ENCODE measurements at regions not wholly inside any gene's neighbourhood (a gene's known extent, or its start where the extent isn't known, plus 50 kb on each side); places are given as distances from the start of the nearest gene placed in this dataset.
A peak's percentile ranks its signal among the peaks of the same experiment; 100 is the strongest.

DNA sequence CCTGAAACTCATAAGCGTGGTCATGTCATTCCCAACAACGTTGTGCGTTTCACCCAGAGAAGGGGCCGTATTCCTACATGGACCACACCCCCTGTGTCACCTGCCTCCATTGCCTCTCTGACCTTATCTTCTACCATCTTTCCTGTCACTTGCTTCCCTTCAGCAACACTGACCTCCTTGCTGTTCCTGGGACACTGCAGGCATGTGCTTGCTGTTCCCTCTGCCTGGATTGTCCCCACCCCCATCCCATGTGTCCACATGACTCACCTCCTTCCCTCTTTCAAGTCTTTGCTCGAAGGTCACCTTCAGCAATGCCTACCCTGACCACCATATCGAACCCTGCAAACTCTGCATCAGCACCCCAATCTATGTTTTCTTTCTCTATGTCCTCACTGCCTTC is 133.2 kb upstream of the ZNF618 start:
- H3K9me3 Mint-ChIP-seq = peaks cover 6 to 20% (median 11%) of the 10 kb centered on the region in 11 donors
- Histone ChIP-seq H3K4me3 (ENCODE audit: low read length) (no peak overlapping the region), H3K27me3 (ENCODE audit: control insufficient read depth in 2 of 2, insufficient read depth in 2 of 2, low read length in 2 of 2) (no peaks in the 10 kb centered on the region), H3K4me1 (ENCODE audit: control insufficient read depth in 2 of 2, insufficient read depth in 2 of 2, low read length in 2 of 2) (no peaks in the 10 kb centered on the region), H3K27ac (ENCODE audit: low read depth, low read length) (no peak overlapping the region), H3K9me3 (ENCODE audit: control insufficient read depth in 2 of 3, low read length in 3 of 3) (no peaks in the 10 kb centered on the region), H3K36me3 (ENCODE audit: control insufficient read depth in 2 of 3, insufficient read depth in 3 of 3, low read length in 3 of 3) (no peaks in the 10 kb centered on the region)
- H3K4me1 Mint-ChIP-seq = peaks cover 0 to 9% (median 0%) of the 10 kb centered on the region in 7 donors
- intact Hi-C loops (cut with micrococcal nuclease) = no loop called here
- no peak for ATAC-seq
- H3K4me3 Mint-ChIP-seq = no peak overlapping the region
- H3K36me3 Mint-ChIP-seq = peaks cover 0 to 4% (median 3%) of the 10 kb centered on the region in 5 donors
- CTCF ChIA-PET = no interaction called here
- POLR2A ChIA-PET = no interaction called here
- H3K27ac Mint-ChIP-seq = no peak overlapping the region
- no peak for DNase-seq
- peaks cover 2 to 53% (median 32%) of the 10 kb centered on the region in 5 donors for H3K27me3 Mint-ChIP-seq

DNA sequence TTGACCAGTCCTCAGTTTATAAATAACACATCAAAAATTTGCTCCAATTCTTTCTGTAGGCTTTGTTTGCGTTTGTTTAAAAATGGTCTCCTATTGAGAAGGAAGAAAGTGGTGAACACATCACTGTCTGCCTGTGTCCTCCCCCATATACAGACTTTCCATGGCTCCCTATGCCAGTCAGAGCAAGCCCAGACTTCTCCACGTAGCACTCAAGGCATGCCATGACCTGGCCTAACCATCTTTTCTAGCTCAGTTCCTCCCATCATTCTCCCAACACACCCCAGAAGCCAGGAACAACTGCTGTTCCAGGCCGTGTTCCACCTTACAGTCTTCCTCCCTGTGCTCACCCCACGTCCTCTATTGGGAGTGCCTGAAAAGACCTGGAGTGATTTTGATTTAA is 129.6 kb upstream of the ZNF618 start:
- ATAC-seq (no peak), DNase-seq (no peak)
- H3K27ac Mint-ChIP-seq = no peak overlapping the region
- no peak overlapping the region for H3K4me3 Mint-ChIP-seq
- no peaks in the 10 kb centered on the region for H3K9me3 ChIP-seq (ENCODE audit: control insufficient read depth in 2 of 3, low read length in 3 of 3)
- POLR2A ChIA-PET = no interaction called here
- peaks cover 5 to 32% (median 14%) of the 10 kb centered on the region in 11 donors for H3K9me3 Mint-ChIP-seq
- H3K4me1 Mint-ChIP-seq = peaks cover 0 to 7% (median 0%) of the 10 kb centered on the region in 7 donors
- no peak overlapping the region for H3K27ac ChIP-seq (ENCODE audit: low read depth, low read length)
- H3K4me1 ChIP-seq (ENCODE audit: control insufficient read depth in 2 of 2, insufficient read depth in 2 of 2, low read length in 2 of 2) = no peaks in the 10 kb centered on the region
- CTCF ChIA-PET = interaction anchor here (0.6 kb wide), 1 partner anchor 914 kb away, joined by 5 read pairs; no protein-coding TSS in a partner anchor
- no peaks in the 10 kb centered on the region for H3K27me3 ChIP-seq (ENCODE audit: control insufficient read depth in 2 of 2, insufficient read depth in 2 of 2, low read length in 2 of 2)
- intact Hi-C loops (cut with micrococcal nuclease) = no loop called here
- H3K4me3 ChIP-seq (ENCODE audit: low read length) = no peak overlapping the region
- peaks cover 4 to 36% (median 23%) of the 10 kb centered on the region in 5 donors for H3K27me3 Mint-ChIP-seq
- H3K36me3 ChIP-seq (ENCODE audit: control insufficient read depth in 2 of 3, insufficient read depth in 3 of 3, low read length in 3 of 3) = no peaks in the 10 kb centered on the region
- H3K36me3 Mint-ChIP-seq = peaks cover 0 to 4% (median 0%) of the 10 kb centered on the region in 5 donors

DNA sequence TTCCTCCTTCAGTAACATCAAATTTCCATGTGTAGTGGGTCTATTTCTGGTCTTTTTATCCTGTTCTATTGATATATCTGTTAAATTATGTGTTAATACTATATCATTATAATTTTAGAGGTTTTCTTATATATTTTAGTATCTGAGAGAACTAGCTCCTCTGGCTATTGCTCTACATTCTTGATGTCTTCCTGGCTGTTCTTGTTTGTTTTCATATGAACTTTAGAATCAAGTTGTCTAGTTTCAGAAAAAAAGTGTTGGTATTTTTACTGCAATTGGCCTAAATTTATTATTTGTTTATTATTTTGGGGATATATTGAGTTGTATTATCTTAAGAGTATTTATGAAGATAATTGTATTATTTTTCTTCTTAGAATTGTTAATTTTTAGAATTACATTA is 128.0 kb upstream of the ZNF618 start:
- Mint-ChIP-seq H3K9me3 (peaks cover 5 to 32% (median 14%) of the 10 kb centered on the region in 11 donors), H3K36me3 (peaks cover 0 to 4% (median 0%) of the 10 kb centered on the region in 5 donors), H3K4me3 (no peak overlapping the region), H3K27me3 (peaks cover 7 to 35% (median 25%) of the 10 kb centered on the region in 5 donors), H3K27ac (no peak overlapping the region), H3K4me1 (no peaks in the 10 kb centered on the region)
- Histone ChIP-seq H3K9me3 (ENCODE audit: control insufficient read depth in 2 of 3, low read length in 3 of 3) (no peaks in the 10 kb centered on the region), H3K36me3 (ENCODE audit: control insufficient read depth in 2 of 3, insufficient read depth in 3 of 3, low read length in 3 of 3) (no peaks in the 10 kb centered on the region), H3K4me3 (ENCODE audit: low read length) (no peak overlapping the region), H3K27me3 (ENCODE audit: control insufficient read depth in 2 of 2, insufficient read depth in 2 of 2, low read length in 2 of 2) (no peaks in the 10 kb centered on the region), H3K4me1 (ENCODE audit: control insufficient read depth in 2 of 2, insufficient read depth in 2 of 2, low read length in 2 of 2) (no peaks in the 10 kb centered on the region), H3K27ac (ENCODE audit: low read depth, low read length) (no peak overlapping the region)
- DNase-seq (no peak), ATAC-seq (no peak)
- intact Hi-C loops (cut with micrococcal nuclease) = no loop called here
- POLR2A ChIA-PET = no interaction called here
- CTCF ChIA-PET = interaction anchor here (0.8 kb wide), 1 partner anchor 249 kb away, joined by 4 read pairs; no protein-coding TSS in a partner anchor

DNA sequence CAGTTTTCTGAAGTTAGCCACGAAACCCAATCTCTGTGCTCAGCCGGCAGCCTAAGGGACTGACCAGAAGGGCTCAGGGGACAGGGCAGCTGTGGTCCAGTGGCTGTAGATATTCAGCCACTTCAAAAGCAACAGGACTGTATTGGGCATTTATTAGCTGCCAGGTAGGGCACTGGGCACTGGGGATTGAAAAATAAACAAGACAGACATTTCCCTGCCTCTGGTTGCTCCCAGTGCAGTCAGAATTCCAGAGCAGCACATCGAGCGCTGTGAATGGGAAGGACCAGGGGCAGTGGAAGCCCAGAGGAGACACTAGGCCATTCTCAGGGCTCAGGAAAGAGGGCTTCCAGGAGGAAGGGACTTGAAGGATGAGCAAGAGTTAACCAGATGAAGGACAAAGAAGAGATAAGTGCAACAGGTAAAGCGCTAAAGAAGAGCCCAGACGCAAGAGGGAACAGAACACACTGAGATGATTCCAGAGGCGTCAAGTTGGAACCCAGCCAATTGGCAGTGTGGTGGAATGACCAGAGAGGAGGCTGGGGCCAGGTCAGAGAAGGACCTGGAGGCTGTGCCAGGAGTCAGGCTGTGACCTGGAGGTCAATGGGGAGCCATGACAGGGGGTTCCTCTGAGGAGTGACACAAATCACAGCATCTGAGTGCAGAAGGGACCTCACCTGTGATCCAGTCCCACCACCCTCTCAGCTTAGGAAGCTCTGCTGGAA is 122.5 kb upstream of the ZNF618 start:
- CTCF ChIA-PET = no interaction called here
- DNase-seq = no peak

DNA sequence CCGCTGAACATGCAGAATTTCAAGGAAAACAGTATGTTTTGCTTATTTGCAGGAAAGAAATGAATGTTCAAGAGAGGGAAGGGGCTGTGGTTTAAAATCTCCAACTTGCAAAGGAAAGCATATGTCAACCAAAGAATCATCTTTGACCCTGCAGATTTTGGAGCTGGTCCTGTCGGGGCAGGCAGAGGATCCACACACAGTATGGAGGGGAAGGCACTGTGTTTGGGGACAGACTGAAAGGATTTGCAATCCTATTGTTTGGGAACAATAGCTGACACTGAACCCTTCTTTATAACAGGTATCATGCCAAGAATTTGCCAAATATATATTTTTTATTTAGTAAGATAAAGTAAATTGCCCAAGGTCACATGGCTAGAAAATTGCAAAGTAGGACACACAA is 121.4 kb upstream of the ZNF618 start:
- intact Hi-C loops (cut with micrococcal nuclease) = no loop called here
- H3K27me3 Mint-ChIP-seq = peaks cover 11 to 54% (median 45%) of the 10 kb centered on the region in 5 donors
- Histone ChIP-seq H3K27ac (ENCODE audit: low read depth, low read length) (no peak overlapping the region), H3K4me1 (ENCODE audit: control insufficient read depth in 2 of 2, insufficient read depth in 2 of 2, low read length in 2 of 2) (no peaks in the 10 kb centered on the region), H3K27me3 (ENCODE audit: control insufficient read depth in 2 of 2, insufficient read depth in 2 of 2, low read length in 2 of 2) (peaks cover 0 to 4% of the 10 kb centered on the region in 2 donors), H3K9me3 (ENCODE audit: control insufficient read depth in 2 of 3, low read length in 3 of 3) (no peaks in the 10 kb centered on the region), H3K36me3 (ENCODE audit: control insufficient read depth in 2 of 3, insufficient read depth in 3 of 3, low read length in 3 of 3) (no peaks in the 10 kb centered on the region), H3K4me3 (ENCODE audit: low read length) (no peak overlapping the region)
- H3K27ac Mint-ChIP-seq = no peak overlapping the region
- H3K36me3 Mint-ChIP-seq = peaks cover 0 to 3% (median 0%) of the 10 kb centered on the region in 5 donors
- no peak for DNase-seq
- H3K9me3 Mint-ChIP-seq = peaks cover 0 to 18% (median 6%) of the 10 kb centered on the region in 11 donors
- POLR2A ChIA-PET = no interaction called here
- H3K4me3 Mint-ChIP-seq = no peak overlapping the region
- H3K4me1 Mint-ChIP-seq = no peaks in the 10 kb centered on the region
- no peak for ATAC-seq
- CTCF ChIA-PET = no interaction called here

More for the DNA sequence above, 122.5 kb upstream of the ZNF618 start:
- H3K4me1 Mint-ChIP-seq = no peaks in the 10 kb centered on the region
- H3K27me3 Mint-ChIP-seq = peaks cover 10 to 44% (median 36%) of the 10 kb centered on the region in 5 donors
- Histone ChIP-seq H3K27me3 (ENCODE audit: control insufficient read depth in 2 of 2, insufficient read depth in 2 of 2, low read length in 2 of 2) (no peaks in the 10 kb centered on the region), H3K4me1 (ENCODE audit: control insufficient read depth in 2 of 2, insufficient read depth in 2 of 2, low read length in 2 of 2) (no peaks in the 10 kb centered on the region), H3K4me3 (ENCODE audit: low read length) (no peak overlapping the region), H3K9me3 (ENCODE audit: control insufficient read depth in 2 of 3, low read length in 3 of 3) (no peaks in the 10 kb centered on the region), H3K27ac (ENCODE audit: low read depth, low read length) (no peak overlapping the region), H3K36me3 (ENCODE audit: control insufficient read depth in 2 of 3, insufficient read depth in 3 of 3, low read length in 3 of 3) (no peaks in the 10 kb centered on the region)
- POLR2A ChIA-PET = no interaction called here
- H3K9me3 Mint-ChIP-seq = peaks cover 0 to 21% (median 5%) of the 10 kb centered on the region in 11 donors
- ATAC-seq = no peak
- no peaks in the 10 kb centered on the region for H3K36me3 Mint-ChIP-seq
- intact Hi-C loops (cut with micrococcal nuclease) = no loop called here
- H3K27ac Mint-ChIP-seq = no peak overlapping the region
- peak overlapping the region in 1 of 10 donors; percentile 1 for H3K4me3 Mint-ChIP-seq

DNA sequence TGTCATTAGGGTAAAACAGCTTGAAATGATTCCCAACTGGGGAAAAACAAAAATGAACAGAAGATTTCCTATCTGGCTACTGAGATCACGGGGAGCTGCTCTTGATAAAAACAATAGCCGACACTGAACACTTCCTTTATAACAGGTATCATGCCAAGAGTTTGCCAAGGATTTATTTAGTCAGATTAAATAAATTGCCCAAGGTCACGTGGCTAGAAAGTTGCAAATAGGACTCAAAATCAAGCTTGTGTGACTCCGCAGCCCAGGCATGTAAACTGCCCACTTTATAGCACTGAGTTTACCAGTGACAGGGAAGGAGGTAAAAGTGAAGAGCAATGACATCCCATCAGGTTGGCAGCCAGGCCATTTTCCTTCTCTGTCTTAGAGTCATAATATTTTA is 120.7 kb upstream of the ZNF618 start:
- H3K9me3 Mint-ChIP-seq = peaks cover 0 to 14% (median 5%) of the 10 kb centered on the region in 11 donors
- H3K9me3 ChIP-seq (ENCODE audit: control insufficient read depth in 2 of 3, low read length in 3 of 3) = no peaks in the 10 kb centered on the region
- H3K4me1 Mint-ChIP-seq = no peaks in the 10 kb centered on the region
- H3K4me3 Mint-ChIP-seq = no peak overlapping the region
- CTCF ChIA-PET = no interaction called here
- no peaks in the 10 kb centered on the region for H3K36me3 ChIP-seq (ENCODE audit: control insufficient read depth in 2 of 3, insufficient read depth in 3 of 3, low read length in 3 of 3)
- H3K27me3 ChIP-seq (ENCODE audit: control insufficient read depth in 2 of 2, insufficient read depth in 2 of 2, low read length in 2 of 2) = peaks cover 0 to 4% of the 10 kb centered on the region in 2 donors
- H3K27me3 Mint-ChIP-seq = peaks cover 11 to 54% (median 46%) of the 10 kb centered on the region in 5 donors
- POLR2A ChIA-PET = no interaction called here
- no peak overlapping the region for H3K4me3 ChIP-seq (ENCODE audit: low read length)
- H3K36me3 Mint-ChIP-seq = peaks cover 0 to 3% (median 0%) of the 10 kb centered on the region in 5 donors
- DNase-seq = no peak
- intact Hi-C loops (cut with micrococcal nuclease) = no loop called here
- no peak overlapping the region for H3K27ac ChIP-seq (ENCODE audit: low read depth, low read length)
- no peaks in the 10 kb centered on the region for H3K4me1 ChIP-seq (ENCODE audit: control insufficient read depth in 2 of 2, insufficient read depth in 2 of 2, low read length in 2 of 2)
- no peak overlapping the region for H3K27ac Mint-ChIP-seq
- ATAC-seq = no peak
